HuH-7 (cell line): ENCODE measurements at regions not wholly inside any gene's neighbourhood (a gene's known extent, or its start where the extent isn't known, plus 50 kb on each side); places are given as distances from the start of the nearest gene placed in this dataset.

ENCODE experiments used
- DNase-seq: peaks from one replicate; pipeline ENCODE4 v3.0.0; 2011; ENCODE audit warnings: low spot score

- DNase-seq: no peak
These were observed 886.7 kb upstream of the GHITM start for GRCh38 chr10:83252596-83252995.

GRCh38 chr10:83253011-83253671 lies 886.2 kb upstream of the GHITM start:
- DNase-seq: no peak

GRCh38 chr10:83254698-83255097 lies 884.6 kb upstream of the GHITM start:
- no peak for DNase-seq

DNA sequence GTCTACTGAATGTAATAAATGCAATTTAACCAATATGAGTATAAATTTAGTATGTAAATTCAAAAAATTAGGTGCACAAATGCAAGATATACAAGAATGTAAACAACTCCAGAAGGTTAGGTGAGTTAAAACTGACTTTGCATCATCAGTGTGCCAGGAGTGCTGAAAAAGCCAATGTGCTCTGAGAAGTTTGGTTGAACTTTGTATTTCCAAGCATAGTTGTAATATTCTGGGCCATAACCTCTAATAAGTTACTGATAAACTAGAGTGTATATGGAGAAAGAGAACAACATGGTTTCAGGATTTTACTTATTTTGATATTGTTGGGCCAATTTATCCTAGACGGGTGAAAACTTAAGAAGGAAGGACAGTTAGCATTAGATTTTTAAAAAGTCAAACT lies 876.9 kb upstream of the GHITM start:
- DNase-seq: no peak

DNA sequence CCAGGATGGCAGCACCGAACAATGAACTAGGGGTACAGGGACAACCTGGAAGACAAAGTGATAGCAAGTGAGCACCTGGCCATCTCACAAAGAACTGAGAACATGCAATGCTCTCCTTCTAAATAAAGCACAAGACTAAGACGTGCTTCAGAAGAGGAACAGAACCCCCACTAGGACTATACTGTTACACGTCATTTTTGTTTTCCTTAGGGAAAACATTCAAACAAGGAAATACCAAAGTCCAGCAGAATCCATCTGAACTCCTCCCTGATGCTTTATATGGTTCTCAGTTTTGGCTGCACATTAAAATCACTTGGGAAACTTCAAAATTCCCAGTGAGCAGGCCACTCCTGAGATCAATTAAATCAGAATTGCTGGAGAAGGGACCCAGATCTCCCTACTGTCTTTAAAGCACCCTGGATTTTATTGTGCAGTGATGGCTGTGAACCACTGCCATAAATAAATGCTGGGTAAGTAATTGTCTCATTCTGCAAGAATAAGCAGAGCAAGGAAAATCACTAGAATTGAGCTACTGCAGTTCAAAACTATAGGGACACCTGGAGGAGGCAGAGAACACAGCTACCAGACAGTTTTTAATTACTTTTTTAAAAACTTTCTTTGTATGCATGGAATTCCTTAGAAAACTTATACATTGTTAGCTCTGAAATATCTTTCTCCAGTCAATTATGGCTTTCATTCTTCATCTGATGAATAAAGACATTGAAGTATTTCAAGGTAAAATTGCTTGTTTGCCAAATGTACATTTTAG lies 866.5 kb upstream of the GHITM start:
- DNase-seq: no peak

DNA sequence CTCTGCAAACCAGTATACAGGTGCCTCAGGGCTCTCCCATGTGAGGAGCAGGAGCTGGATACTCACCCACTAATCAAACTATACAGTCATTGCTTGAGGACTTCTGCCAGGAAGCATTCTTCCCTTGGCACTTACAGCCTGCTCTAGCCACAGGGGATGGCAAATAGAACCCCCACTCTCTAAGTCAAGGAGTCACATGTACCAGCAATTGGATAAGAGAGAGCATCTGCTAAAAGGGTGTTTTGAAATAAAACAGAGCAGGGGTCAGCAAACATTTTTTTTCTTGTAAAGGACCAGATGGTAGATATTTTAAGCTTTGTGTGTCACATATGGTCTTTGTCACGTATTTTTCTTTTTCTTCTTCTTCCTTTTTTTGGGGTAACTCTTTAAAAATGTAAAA lies 865.2 kb upstream of the GHITM start:
- DNase-seq: no peak

- no peak for DNase-seq
These were observed 862.3 kb upstream of the GHITM start for GRCh38 chr10:83276971-83277370.

- no peak for DNase-seq
These were observed 856.2 kb upstream of the GHITM start for GRCh38 chr10:83283151-83283550.

DNA sequence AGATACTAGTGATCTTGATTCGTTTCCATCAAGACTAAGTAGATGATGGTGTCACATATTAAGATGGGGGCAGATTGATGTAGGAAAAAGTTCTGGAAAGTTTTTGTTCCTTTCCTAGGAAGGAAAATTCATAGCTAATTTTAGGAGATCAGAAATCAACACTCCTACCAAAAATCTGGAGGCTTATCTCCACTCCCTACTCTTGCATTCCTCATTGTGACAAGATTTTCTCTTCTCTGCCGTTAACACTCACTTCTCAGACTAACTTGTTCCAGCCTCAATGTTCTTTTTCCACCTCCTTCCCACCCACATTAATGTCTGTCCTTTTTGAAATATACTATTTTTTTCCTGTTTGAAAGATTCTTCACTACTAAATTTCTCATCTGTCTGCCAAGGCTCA lies 851.9 kb upstream of the GHITM start:
- DNase-seq: no peak

DNA sequence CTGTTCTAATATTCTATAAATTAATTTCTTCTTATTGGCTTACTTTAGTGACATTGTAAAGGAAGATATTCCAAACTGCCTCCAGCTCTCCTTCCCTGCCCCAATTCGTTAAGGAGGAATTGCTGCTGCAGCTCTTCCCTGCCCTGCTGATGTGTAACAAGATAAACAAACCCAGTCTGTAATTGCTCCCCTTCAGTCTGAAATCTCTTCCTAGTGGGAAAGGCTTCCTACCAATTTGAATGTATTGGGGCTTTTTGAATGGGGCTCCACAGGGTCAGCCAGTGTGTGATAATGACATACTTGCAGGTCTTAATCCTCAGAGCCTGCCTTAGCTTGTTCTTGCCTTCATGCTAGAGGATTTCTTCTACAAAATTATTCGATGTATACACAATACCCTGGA lies 849.9 kb upstream of the GHITM start:
- DNase-seq: no peak

DNA sequence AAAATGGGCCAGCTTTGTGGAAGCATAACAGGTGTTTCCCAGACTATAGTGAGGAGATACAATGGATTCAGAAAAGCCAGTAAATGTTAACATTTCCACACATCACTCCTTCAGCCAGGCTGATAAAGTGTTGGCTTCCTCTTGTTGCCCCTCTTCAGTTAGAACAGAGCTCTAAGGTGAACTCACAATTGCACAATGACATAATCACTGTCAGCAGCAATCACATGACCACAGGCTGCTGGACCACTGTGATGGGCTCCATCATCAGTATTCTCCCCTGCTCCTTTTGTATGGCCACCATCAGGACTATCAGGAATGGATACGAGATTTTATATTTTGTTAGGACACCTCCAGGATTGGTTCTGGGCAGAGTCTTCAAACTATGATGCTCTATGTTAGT lies 849.4 kb upstream of the GHITM start:
- no peak for DNase-seq

DNA sequence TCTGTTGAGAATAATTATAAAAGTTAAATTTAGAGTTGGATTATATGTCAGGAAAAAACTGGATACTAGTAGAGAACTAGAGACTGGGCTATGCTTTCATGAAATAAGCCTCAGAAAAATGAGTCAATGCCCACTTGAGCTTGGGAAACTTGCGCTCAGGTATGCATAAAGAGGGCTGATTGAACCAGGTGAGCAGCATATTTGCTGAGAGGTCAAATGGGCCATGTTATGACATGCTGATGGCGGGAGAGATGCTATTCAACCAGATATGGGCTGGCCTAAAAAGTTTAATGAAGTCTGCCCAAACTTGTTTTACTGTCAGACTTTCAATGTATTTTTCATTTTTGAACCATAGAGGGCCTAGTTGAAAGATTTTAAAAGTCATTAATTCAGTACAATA lies 837.6 kb upstream of the GHITM start:
- no peak for DNase-seq

DNA sequence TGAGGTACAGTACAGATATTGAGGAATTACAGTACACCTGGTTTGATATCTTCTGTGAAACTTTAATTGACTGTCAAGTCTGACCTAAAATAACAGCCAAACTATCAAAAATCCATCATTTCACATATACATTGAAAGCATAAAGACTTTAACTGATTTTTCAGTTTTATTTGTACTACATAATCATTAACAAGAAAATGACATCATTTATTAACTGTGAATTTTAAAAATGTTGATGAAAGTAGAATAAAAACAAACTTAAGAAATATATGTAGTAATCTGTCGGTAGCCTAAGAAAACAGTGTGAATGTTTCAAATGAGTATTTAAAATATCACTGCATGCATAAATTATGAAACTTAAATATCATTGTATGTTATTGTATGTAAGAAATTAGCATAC lies 836.7 kb upstream of the GHITM start:
- DNase-seq: no peak

DNA sequence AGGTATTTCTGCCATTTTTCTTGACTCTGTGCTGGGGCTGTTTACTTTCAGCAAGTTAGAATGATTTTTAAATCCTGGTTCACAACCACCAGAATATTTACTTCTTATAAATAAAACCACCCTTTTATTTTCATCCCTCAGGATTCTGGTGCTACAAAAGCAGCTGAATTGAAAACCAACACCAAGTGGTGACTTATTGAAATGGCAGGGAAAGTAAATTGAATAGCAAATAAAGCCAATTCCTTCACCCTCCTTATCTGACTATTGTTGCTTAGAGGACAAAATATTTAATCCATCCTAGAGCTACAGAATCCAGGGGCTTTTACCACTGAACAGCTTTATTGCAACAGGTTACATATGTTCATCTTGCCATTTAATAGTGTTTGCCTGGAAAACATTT lies 828.6 kb upstream of the GHITM start:
- no peak for DNase-seq

- DNase-seq: no peak
These were observed 826.7 kb upstream of the GHITM start for GRCh38 chr10:83312570-83312969.

DNA sequence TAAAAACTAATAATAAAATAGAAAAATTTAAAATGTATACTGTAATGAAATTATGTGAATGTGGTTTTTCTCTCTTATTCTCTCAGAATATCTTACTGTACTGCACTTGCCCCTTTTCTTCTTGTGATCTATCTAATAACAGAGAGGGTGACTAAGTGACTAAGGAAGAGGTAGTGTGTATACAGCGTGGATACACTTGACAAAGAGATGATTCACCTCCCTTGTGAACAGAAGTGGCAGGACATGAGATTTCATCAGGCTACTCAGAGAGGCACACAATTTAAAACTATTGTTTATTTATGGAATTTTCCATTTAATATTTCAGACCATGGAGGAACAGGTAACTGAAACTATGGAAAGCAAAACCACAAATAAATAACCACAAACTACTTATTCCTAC lies 806.6 kb upstream of the GHITM start:
- no peak for DNase-seq

- no peak for DNase-seq
These were observed 805.7 kb upstream of the GHITM start for GRCh38 chr10:83333566-83333965.

DNA sequence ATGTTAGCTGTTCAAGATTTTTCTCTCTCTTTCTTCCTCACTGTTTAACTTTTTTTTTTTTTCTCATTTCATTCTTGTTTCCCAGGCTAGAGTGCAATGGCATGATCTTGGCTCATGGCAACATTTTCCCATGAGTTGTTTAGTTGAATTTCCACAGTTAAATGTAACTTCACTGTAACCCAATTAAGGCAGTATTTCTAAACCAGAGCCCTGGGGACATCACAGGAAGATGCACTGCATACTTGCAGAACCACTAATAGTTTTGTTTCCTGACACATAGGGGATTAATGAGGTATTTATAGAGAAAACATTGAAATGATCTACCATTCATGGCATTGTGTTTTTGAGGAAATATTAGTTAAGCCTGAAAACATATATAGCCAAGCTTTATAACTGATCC lies 795.6 kb upstream of the GHITM start:
- DNase-seq: no peak

- no peak for DNase-seq
These were observed 792.9 kb upstream of the GHITM start for GRCh38 chr10:83346266-83346910.

GRCh38 chr10:83352588-83352987 lies 786.7 kb upstream of the GHITM start:
- no peak for DNase-seq

- no peak for DNase-seq
These were observed 784.9 kb upstream of the GHITM start for GRCh38 chr10:83354456-83354855.

DNA sequence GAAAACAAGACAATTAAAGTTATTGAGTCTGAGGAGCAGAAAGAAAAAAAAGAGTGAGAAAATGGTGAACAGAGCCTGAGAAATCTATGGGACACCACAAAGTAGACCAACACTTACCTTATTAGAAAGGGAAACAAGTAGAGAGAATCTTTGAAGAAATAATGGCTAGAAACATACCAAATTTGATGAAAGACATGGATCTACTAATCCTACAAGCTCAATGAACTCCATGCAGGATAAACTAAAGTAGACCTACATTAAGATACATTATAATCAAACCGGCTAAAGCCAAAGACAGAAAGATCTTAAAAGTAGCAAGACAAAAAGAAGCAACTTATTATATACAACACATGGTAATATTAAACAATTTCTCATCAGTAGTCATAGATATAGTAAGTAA lies 782.3 kb upstream of the GHITM start:
- DNase-seq: no peak

GRCh38 chr10:83357627-83358026 lies 781.7 kb upstream of the GHITM start:
- no peak for DNase-seq

DNA sequence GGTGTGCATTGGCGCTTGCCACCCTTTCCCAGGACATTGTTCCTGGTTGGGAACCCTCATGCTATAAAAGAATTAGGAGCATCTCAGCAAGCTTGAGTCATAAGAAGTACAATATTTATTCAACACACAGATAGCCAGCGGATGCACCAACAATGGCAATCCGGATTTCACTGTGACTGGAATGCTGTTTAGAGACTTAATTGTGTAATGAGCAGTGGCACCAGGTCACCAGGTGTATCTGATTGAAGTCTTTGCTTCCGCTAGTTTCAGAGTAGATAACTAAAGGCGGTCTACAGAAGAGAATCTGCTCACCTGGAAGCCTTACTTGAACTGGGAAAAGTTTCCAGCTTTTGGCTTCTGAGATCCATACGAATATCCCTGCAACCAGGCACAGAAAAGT lies 772.3 kb upstream of the GHITM start:
- DNase-seq: no peak
